OCI-LY3 (cell line): ENCODE measurements at regions not wholly inside any gene's neighbourhood (a gene's known extent, or its start where the extent isn't known, plus 50 kb on each side); places are given as distances from the start of the nearest gene placed in this dataset.

ENCODE experiments used
- EZH2phosphoT487 ChIP-seq: fragments of 200-600 bp; shearing (Covaris generic); IDR thresholded peaks from 2 replicates; pipeline ENCODE4 v1.6.1; 2018; ENCODE audit warnings: antibody characterized with exemption, mixed run types, low read depth
- TF ChIP-seq, protein P1 (sequence below): fragments of 200-600, 300-600 bp; sonication (generic); IDR thresholded peaks from 2 replicates; pipeline ENCODE4 v1.5.1; 2014; ENCODE audit warnings: antibody characterized with exemption, low read length, low read depth

DNA sequence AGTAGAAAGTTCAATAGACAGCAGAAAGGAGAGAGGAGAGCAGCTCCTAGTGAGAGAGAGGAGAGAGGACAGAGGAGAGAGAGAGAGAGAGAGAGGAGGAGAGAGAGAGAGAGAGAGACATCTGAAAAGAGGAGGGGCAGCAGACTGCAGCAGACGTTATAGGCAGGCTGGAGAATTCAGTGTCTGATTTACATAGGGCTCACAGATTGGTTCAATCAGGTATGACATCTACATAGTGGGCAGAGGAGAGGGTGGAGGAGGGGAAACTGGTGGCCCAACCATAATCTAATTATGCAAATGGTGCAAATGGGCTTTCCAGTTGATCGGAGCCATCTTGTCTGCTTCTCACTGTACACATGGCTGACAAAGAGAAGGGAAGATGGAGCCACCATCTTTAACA lies 221.3 kb upstream of the TRPC4 start:
- TF ChIP-seq, protein P1, sequence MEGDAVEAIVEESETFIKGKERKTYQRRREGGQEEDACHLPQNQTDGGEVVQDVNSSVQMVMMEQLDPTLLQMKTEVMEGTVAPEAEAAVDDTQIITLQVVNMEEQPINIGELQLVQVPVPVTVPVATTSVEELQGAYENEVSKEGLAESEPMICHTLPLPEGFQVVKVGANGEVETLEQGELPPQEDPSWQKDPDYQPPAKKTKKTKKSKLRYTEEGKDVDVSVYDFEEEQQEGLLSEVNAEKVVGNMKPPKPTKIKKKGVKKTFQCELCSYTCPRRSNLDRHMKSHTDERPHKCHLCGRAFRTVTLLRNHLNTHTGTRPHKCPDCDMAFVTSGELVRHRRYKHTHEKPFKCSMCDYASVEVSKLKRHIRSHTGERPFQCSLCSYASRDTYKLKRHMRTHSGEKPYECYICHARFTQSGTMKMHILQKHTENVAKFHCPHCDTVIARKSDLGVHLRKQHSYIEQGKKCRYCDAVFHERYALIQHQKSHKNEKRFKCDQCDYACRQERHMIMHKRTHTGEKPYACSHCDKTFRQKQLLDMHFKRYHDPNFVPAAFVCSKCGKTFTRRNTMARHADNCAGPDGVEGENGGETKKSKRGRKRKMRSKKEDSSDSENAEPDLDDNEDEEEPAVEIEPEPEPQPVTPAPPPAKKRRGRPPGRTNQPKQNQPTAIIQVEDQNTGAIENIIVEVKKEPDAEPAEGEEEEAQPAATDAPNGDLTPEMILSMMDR: no peak
- no peak for TF ChIP-seq EZH2phosphoT487
